Activated naive CD8-positive, alpha-beta T cell treated with anti-CD3 and anti-CD28 coated beads for 36 hours (primary cell): ENCODE measurements at regions not wholly inside any gene's neighbourhood (a gene's known extent, or its start where the extent isn't known, plus 50 kb on each side); places are given as distances from the start of the nearest gene placed in this dataset.

Experiments used
- DNase-seq: peaks from one replicate; pipeline ENCODE4 v3.0.0; 2021
- H3K27ac Mint-ChIP-seq: one replicate; pipeline ENCODE4 v1.8.0; 2022; ENCODE audit warnings: mild to moderate bottlenecking, moderate library complexity, mixed read lengths
- H3K27me3 Mint-ChIP-seq: one replicate; pipeline ENCODE4 v1.8.0; 2022; ENCODE audit warnings: mild to moderate bottlenecking, mixed read lengths
- H3K36me3 Mint-ChIP-seq: one replicate; pipeline ENCODE4 v1.8.0; 2021; ENCODE audit warnings: mild to moderate bottlenecking, mixed read lengths
- H3K4me1 Mint-ChIP-seq: one replicate; pipeline ENCODE4 v1.8.0; 2021; ENCODE audit warnings: mixed read lengths
- H3K4me3 Mint-ChIP-seq: one replicate; pipeline ENCODE4 v1.8.0; 2022; ENCODE audit warnings: mild to moderate bottlenecking, moderate library complexity, mixed read lengths
- H3K9me3 Mint-ChIP-seq: one replicate; pipeline ENCODE4 v1.8.0; 2022; ENCODE audit warnings: mixed read lengths

GRCh38 chr12:118778077-118778476 lies 203.3 kb upstream of the SRRM4 start:
- Mint-ChIP-seq H3K27me3 (peaks cover 20% of the 10 kb centered on the region), H3K36me3 (no peaks in the 10 kb centered on the region), H3K4me1 (no peaks in the 10 kb centered on the region), H3K27ac (no peak overlapping the region), H3K4me3 (no peak overlapping the region), H3K9me3 (no peaks in the 10 kb centered on the region)
- DNase-seq: no peak

- Mint-ChIP-seq H3K4me1 (no peaks in the 10 kb centered on the region), H3K27me3 (peaks cover 3% of the 10 kb centered on the region), H3K9me3 (no peaks in the 10 kb centered on the region), H3K27ac (no peak overlapping the region), H3K36me3 (no peaks in the 10 kb centered on the region), H3K4me3 (no peak overlapping the region)
- no peak for DNase-seq
Observed at GRCh38 chr12:118780939-118781338, 200.4 kb upstream of the SRRM4 start.

- Mint-ChIP-seq H3K27ac (no peak overlapping the region), H3K27me3 (peaks cover 3% of the 10 kb centered on the region), H3K4me1 (no peaks in the 10 kb centered on the region), H3K9me3 (no peaks in the 10 kb centered on the region), H3K36me3 (no peaks in the 10 kb centered on the region), H3K4me3 (no peak overlapping the region)
- DNase-seq: no peak
Observed at GRCh38 chr12:118781692-118782091, 199.6 kb upstream of the SRRM4 start.

- H3K4me1 Mint-ChIP-seq: no peaks in the 10 kb centered on the region
- no peaks in the 10 kb centered on the region for H3K36me3 Mint-ChIP-seq
- no peaks in the 10 kb centered on the region for H3K9me3 Mint-ChIP-seq
- H3K27ac Mint-ChIP-seq: no peak overlapping the region
- no peaks in the 10 kb centered on the region for H3K27me3 Mint-ChIP-seq
- H3K4me3 Mint-ChIP-seq: no peak overlapping the region
- DNase-seq: no peak
Observed at GRCh38 chr12:118783703-118784102, 197.6 kb upstream of the SRRM4 start.

- H3K4me3 Mint-ChIP-seq: no peak overlapping the region
- H3K36me3 Mint-ChIP-seq: no peaks in the 10 kb centered on the region
- no peaks in the 10 kb centered on the region for H3K9me3 Mint-ChIP-seq
- no peak for DNase-seq
- no peak overlapping the region for H3K27ac Mint-ChIP-seq
- H3K27me3 Mint-ChIP-seq: no peaks in the 10 kb centered on the region
- no peaks in the 10 kb centered on the region for H3K4me1 Mint-ChIP-seq
Observed at GRCh38 chr12:118790578-118790977, 190.8 kb upstream of the SRRM4 start.

GRCh38 chr12:118813778-118814357 lies 167.5 kb upstream of the SRRM4 start:
- H3K9me3 Mint-ChIP-seq: no peaks in the 10 kb centered on the region
- DNase-seq: no peak
- H3K4me3 Mint-ChIP-seq: no peak overlapping the region
- no peaks in the 10 kb centered on the region for H3K4me1 Mint-ChIP-seq
- no peaks in the 10 kb centered on the region for H3K36me3 Mint-ChIP-seq
- no peak overlapping the region for H3K27ac Mint-ChIP-seq
- peaks cover 9% of the 10 kb centered on the region for H3K27me3 Mint-ChIP-seq

- no peaks in the 10 kb centered on the region for H3K9me3 Mint-ChIP-seq
- H3K36me3 Mint-ChIP-seq: no peaks in the 10 kb centered on the region
- peaks cover 3% of the 10 kb centered on the region for H3K27me3 Mint-ChIP-seq
- H3K4me3 Mint-ChIP-seq: no peak overlapping the region
- no peak overlapping the region for H3K27ac Mint-ChIP-seq
- H3K4me1 Mint-ChIP-seq: no peaks in the 10 kb centered on the region
- DNase-seq: no peak
Observed at GRCh38 chr12:118816296-118816695, 165.0 kb upstream of the SRRM4 start.

GRCh38 chr12:118821386-118821925 lies 159.9 kb upstream of the SRRM4 start:
- Mint-ChIP-seq H3K9me3 (peaks cover 2% of the 10 kb centered on the region), H3K27me3 (no peaks in the 10 kb centered on the region), H3K27ac (no peak overlapping the region), H3K4me3 (no peak overlapping the region), H3K4me1 (no peaks in the 10 kb centered on the region), H3K36me3 (no peaks in the 10 kb centered on the region)
- no peak for DNase-seq

GRCh38 chr12:118822512-118822911 lies 158.8 kb upstream of the SRRM4 start:
- Mint-ChIP-seq H3K9me3 (peaks cover 2% of the 10 kb centered on the region), H3K27ac (no peak overlapping the region), H3K4me3 (no peak overlapping the region), H3K27me3 (no peaks in the 10 kb centered on the region), H3K36me3 (no peaks in the 10 kb centered on the region), H3K4me1 (no peaks in the 10 kb centered on the region)
- no peak for DNase-seq

- no peak overlapping the region for H3K4me3 Mint-ChIP-seq
- no peak overlapping the region for H3K27ac Mint-ChIP-seq
- peaks cover 2% of the 10 kb centered on the region for H3K9me3 Mint-ChIP-seq
- no peaks in the 10 kb centered on the region for H3K27me3 Mint-ChIP-seq
- no peaks in the 10 kb centered on the region for H3K4me1 Mint-ChIP-seq
- H3K36me3 Mint-ChIP-seq: no peaks in the 10 kb centered on the region
- DNase-seq: no peak
Observed at GRCh38 chr12:118827047-118827446, 154.3 kb upstream of the SRRM4 start.

GRCh38 chr12:118827606-118828005 lies 153.7 kb upstream of the SRRM4 start:
- Mint-ChIP-seq H3K27me3 (no peaks in the 10 kb centered on the region), H3K36me3 (no peaks in the 10 kb centered on the region), H3K4me1 (no peaks in the 10 kb centered on the region), H3K9me3 (peaks cover 2% of the 10 kb centered on the region), H3K4me3 (no peak overlapping the region), H3K27ac (no peak overlapping the region)
- no peak for DNase-seq

GRCh38 chr12:118830296-118830695 lies 151.0 kb upstream of the SRRM4 start:
- H3K9me3 Mint-ChIP-seq: peaks cover 2% of the 10 kb centered on the region
- no peak overlapping the region for H3K27ac Mint-ChIP-seq
- no peak for DNase-seq
- H3K4me1 Mint-ChIP-seq: no peaks in the 10 kb centered on the region
- H3K4me3 Mint-ChIP-seq: no peak overlapping the region
- peaks cover 8% of the 10 kb centered on the region for H3K27me3 Mint-ChIP-seq
- H3K36me3 Mint-ChIP-seq: no peaks in the 10 kb centered on the region

- H3K27ac Mint-ChIP-seq: no peak overlapping the region
- no peak overlapping the region for H3K4me3 Mint-ChIP-seq
- peaks cover 8% of the 10 kb centered on the region for H3K27me3 Mint-ChIP-seq
- H3K4me1 Mint-ChIP-seq: no peaks in the 10 kb centered on the region
- H3K36me3 Mint-ChIP-seq: no peaks in the 10 kb centered on the region
- DNase-seq: no peak
- H3K9me3 Mint-ChIP-seq: no peaks in the 10 kb centered on the region
Observed at GRCh38 chr12:118835926-118836325, 145.4 kb upstream of the SRRM4 start.

GRCh38 chr12:118840399-118840798 lies 140.9 kb upstream of the SRRM4 start:
- Mint-ChIP-seq H3K27me3 (no peaks in the 10 kb centered on the region), H3K4me3 (no peak overlapping the region), H3K9me3 (no peaks in the 10 kb centered on the region), H3K27ac (no peak overlapping the region), H3K36me3 (no peaks in the 10 kb centered on the region), H3K4me1 (no peaks in the 10 kb centered on the region)
- no peak for DNase-seq

- DNase-seq: no peak
- Mint-ChIP-seq H3K27me3 (no peaks in the 10 kb centered on the region), H3K4me1 (no peaks in the 10 kb centered on the region), H3K36me3 (no peaks in the 10 kb centered on the region), H3K4me3 (no peak overlapping the region), H3K27ac (no peak overlapping the region), H3K9me3 (no peaks in the 10 kb centered on the region)
Observed at GRCh38 chr12:118840878-118841277, 140.5 kb upstream of the SRRM4 start.

- Mint-ChIP-seq H3K27me3 (no peaks in the 10 kb centered on the region), H3K36me3 (no peaks in the 10 kb centered on the region), H3K9me3 (no peaks in the 10 kb centered on the region), H3K4me3 (no peak overlapping the region), H3K4me1 (no peaks in the 10 kb centered on the region), H3K27ac (no peak overlapping the region)
- DNase-seq: no peak
Observed at GRCh38 chr12:118841588-118841987, 139.8 kb upstream of the SRRM4 start.
